ENCODE measurements at regions not wholly inside any gene's neighbourhood (a gene's known extent, or its start where the extent isn't known, plus 50 kb on each side); places are given as distances from the start of the nearest gene placed in this dataset.
"Not testable (repeated sequence)": the region's sequence is repeated elsewhere in the genome, so short reads cannot be mapped to it uniquely, and the experiment has no call there.

DNA sequence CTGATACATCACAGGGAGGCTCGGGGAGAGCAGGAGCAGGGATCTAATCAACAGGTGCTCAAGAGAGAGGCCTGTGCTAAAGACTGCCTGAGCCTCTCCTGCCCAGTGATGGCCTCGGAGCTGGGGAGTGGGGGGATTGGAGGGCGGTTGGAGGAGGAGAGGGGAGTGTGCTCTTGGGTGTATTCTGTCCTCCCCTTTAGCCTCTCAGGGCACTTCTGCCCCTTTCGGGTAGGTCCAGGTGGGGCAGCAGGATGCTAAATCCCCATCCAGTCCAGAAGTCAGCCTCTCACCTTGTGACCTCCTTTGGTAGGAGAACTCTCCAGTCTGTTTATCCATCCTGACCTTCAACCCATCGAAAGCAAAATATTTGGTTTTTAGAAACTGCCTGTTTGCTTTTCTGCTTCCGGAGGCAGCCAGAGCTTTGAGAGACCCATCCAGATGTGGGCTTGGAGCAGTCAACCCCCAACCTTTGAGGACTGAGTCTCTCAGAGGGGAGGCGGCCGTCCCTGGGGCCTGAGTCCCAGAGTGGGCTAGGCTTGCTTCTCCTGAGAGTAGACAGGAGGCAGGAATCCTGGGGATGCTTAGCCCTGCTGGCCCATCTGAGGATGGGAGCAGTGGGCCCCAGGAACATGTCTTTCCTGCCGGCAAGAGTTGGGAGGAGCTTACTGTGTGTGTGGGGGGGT, 105.2 kb upstream of the SYT13 start:
- Histone ChIP-seq H3K9me3 (no peaks in the 10 kb centered on the region), H3K4me1 (no peaks in the 10 kb centered on the region), H3K27ac (no peak overlapping the region), H3K36me3 (no peaks in the 10 kb centered on the region), H3K27me3 (no peaks in the 10 kb centered on the region), H3K4me3 (no peak overlapping the region)
- intact Hi-C loops (cut with DNase I): no loop called here
- no peak for DNase-seq (ENCODE audit: low spot score in 2 of 2)
- no peak for TF ChIP-seq CTCF (IDR thresholded peaks at IDR 0.05)

- intact Hi-C loops (cut with DNase I): no loop called here
- Histone ChIP-seq H3K36me3 (no peaks in the 10 kb centered on the region), H3K27me3 (no peaks in the 10 kb centered on the region), H3K4me1 (no peaks in the 10 kb centered on the region), H3K4me3 (no peak overlapping the region), H3K9me3 (no peaks in the 10 kb centered on the region), H3K27ac (no peak overlapping the region)
- no peak for TF ChIP-seq CTCF (IDR thresholded peaks at IDR 0.05)
- DNase-seq (ENCODE audit: low spot score in 2 of 2): no peak
These were observed 104.3 kb upstream of the SYT13 start for GRCh38 chr11:45390407-45390806.

DNA sequence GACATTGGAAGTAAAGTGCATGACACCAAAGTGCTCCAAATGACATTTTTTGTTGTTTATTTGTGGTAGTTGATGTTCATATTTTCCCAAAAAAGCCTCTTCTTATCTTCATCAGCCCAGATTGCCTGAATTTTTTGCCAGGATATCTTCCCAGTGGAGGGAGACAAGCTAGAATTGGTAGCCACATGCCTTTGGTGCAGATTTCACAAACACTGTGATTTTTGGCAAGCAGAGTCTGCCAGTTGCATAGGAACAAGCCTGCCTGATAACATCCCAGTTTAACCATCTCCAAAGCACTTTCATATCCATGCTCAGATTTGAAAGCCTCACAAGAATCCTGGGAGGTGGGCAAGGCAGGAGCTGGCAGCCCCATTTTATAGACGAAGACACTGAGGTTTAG, 102.3 kb upstream of the SYT13 start:
- Histone ChIP-seq H3K4me3 (no peak overlapping the region), H3K4me1 (no peaks in the 10 kb centered on the region), H3K9me3 (no peaks in the 10 kb centered on the region), H3K27ac (no peak overlapping the region), H3K36me3 (no peaks in the 10 kb centered on the region), H3K27me3 (no peaks in the 10 kb centered on the region)
- TF ChIP-seq CTCF (IDR thresholded peaks at IDR 0.05): no peak
- DNase-seq (ENCODE audit: low spot score in 2 of 2): no peak
- intact Hi-C loops (cut with DNase I): no loop called here

DNA sequence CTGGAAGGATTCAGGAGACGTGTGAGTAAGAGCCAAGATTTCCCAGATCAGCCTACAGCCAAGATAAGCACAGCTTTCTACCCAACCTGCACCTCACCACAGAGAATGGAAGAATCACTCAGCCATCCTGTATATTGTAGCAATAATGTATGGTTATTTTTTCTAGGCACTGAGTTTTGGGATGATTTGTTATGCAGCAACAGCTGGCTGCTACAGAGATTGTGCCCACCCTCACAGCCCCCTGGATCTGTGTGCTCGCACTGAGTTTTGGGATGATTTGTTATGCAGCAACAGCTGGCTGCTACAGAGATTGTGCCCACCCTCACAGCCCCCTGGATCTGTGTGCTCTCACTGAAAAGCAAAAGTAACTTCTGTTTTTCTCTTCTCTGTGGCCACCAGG, 101.7 kb upstream of the SYT13 start:
- H3K36me3 ChIP-seq; H3K27ac ChIP-seq; H3K9me3 ChIP-seq; intact Hi-C loops (cut with DNase I); H3K4me1 ChIP-seq; H3K4me3 ChIP-seq; H3K27me3 ChIP-seq; DNase-seq (ENCODE audit: low spot score in 2 of 2): not testable (repeated sequence)

- H3K36me3 ChIP-seq: no peaks in the 10 kb centered on the region
- intact Hi-C loops (cut with DNase I): no loop called here
- H3K4me1 ChIP-seq: no peaks in the 10 kb centered on the region
- H3K27ac ChIP-seq: no peak overlapping the region
- H3K9me3 ChIP-seq: no peaks in the 10 kb centered on the region
- H3K27me3 ChIP-seq: no peaks in the 10 kb centered on the region
- H3K4me3 ChIP-seq: no peak overlapping the region
- DNase-seq (ENCODE audit: low spot score in 2 of 2): no peak
- no peak for TF ChIP-seq CTCF (IDR thresholded peaks at IDR 0.05)
These were observed 100.8 kb upstream of the SYT13 start for GRCh38 chr11:45386972-45387371.

DNA sequence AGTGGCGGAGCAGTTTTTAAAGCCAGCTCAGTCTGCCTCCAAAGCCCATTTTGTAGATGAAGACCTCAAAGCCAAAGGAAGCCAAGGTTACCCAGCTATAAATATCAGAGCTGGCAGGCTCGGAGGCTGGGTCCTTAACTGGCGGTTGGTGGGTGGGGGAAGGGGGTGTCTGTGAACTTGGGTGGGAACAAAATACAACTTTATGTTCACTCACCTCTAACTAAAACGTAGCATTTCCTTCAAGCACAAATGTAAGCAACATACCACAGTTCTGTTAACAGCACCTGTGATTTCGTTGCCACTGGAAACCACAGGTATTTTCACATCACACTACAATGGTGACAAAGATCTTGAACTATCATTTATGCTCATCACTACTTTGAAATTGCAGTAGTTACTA, 99.7 kb upstream of the SYT13 start:
- intact Hi-C loops (cut with DNase I): no loop called here
- no peak for TF ChIP-seq CTCF (IDR thresholded peaks at IDR 0.05)
- Histone ChIP-seq H3K27me3 (no peaks in the 10 kb centered on the region), H3K4me3 (no peak overlapping the region), H3K27ac (no peak overlapping the region), H3K9me3 (no peaks in the 10 kb centered on the region), H3K4me1 (no peaks in the 10 kb centered on the region), H3K36me3 (no peaks in the 10 kb centered on the region)
- no peak for DNase-seq (ENCODE audit: low spot score in 2 of 2)

All from ascending aorta (tissue), 2 donors.